B cell (primary cell): ENCODE measurements at regions not wholly inside any gene's neighbourhood (a gene's known extent, or its start where the extent isn't known, plus 50 kb on each side); places are given as distances from the start of the nearest gene placed in this dataset.

Experiments used
- ATAC-seq: fragments of 200-7000 bp; cut with Tn5 transposase; one replicate; pipeline ENCODE4 v1.10.0; 2021; ENCODE audit warnings: low read depth, mild to moderate bottlenecking, moderate number of reproducible peaks, moderate library complexity
- CTCF ChIA-PET: fragments of 350-600 bp; sonication (Branson Sonifier 250); formaldehyde crosslinking; loops from one replicate; lab custom pipeline; 2021; ENCODE audit warnings: antibody characterized with exemption, inconsistent platforms; lab: Charles Lee
- POLR2A ChIA-PET: fragments of 350-600 bp; sonication (Branson Sonifier 250); formaldehyde crosslinking; loops from one replicate; lab custom pipeline; 2021; ENCODE audit warnings: antibody characterized with exemption; lab: Charles Lee
- DNase-seq: peaks from one replicate; pipeline ENCODE4 v3.0.0; 2013
- H2AFZ ChIP-seq: 2 replicates; pipeline ENCODE4 v1.6.1; 2012; ENCODE audit warnings: mild to moderate bottlenecking, low read depth, low read length; ENCODE audit not compliant: insufficient read depth, poor library complexity, severe bottlenecking
- H3K27ac ChIP-seq, 2 donors: 1 replicate in 1 of 2; 2 replicates in 1 of 2; pipeline ENCODE4 v1.5.1; 2012 to 2013; ENCODE audit warnings: low read length in 2 of 2, mild to moderate bottlenecking in 2 of 2, moderate library complexity in 1 of 2
- H3K27me3 ChIP-seq, 4 experiments: fragments of 200-600 bp in 1 of 4; sonication (generic) in 1 of 4; replicated peaks in 1 of 4; 1 replicate in 2 of 4; 2 replicates in 2 of 4; pipeline versions ENCODE4 v1.6.1 to v1.7.0; 2013 to 2016; ENCODE audit warnings: low read length in 3 of 4, mild to moderate bottlenecking in 2 of 4, mixed read lengths in 1 of 4, moderate library complexity in 1 of 4; ENCODE audit not compliant: insufficient read depth in 4 of 4, control insufficient read depth in 3 of 4; ENCODE audit errors: control extremely low read depth in 1 of 4
- H3K36me3 ChIP-seq, 2 experiments: replicated peaks in 1 of 2; 1 replicate in 1 of 2; 2 replicates in 1 of 2; pipeline versions ENCODE4 v1.6.1 to v1.7.1; 2013; ENCODE audit warnings: low read length in 1 of 2; ENCODE audit not compliant: insufficient read depth in 2 of 2, control insufficient read depth in 1 of 2; ENCODE audit errors: control extremely low read depth in 1 of 2, extremely low read depth in 1 of 2
- H3K4me1 ChIP-seq, 2 donors: fragments of 200-600 bp in 1 of 2; sonication (generic) in 1 of 2; 1 replicate in 1 of 2; 2 replicates in 1 of 2; pipeline versions ENCODE4 v1.5.1 to v1.6.1; 2013 to 2017; ENCODE audit warnings: low read length in 2 of 2; ENCODE audit not compliant: control insufficient read depth in 2 of 2, insufficient read depth in 2 of 2
- H3K4me2 ChIP-seq: replicated peaks from 2 replicates; pipeline ENCODE3; 2012; ENCODE audit warnings: mild to moderate bottlenecking, low read depth, low read length; ENCODE audit not compliant: poor library complexity, severe bottlenecking
- H3K4me3 ChIP-seq, 5 experiments: fragments of 200-600 bp in 1 of 5; sonication (generic) in 1 of 5; 1 replicate in 3 of 5; 2 replicates in 2 of 5; pipeline versions ENCODE4 v1.5.1 to v1.7.0; 2011 to 2016; ENCODE audit warnings: low read length in 4 of 5, mild to moderate bottlenecking in 4 of 5, low read depth in 2 of 5, control low read depth in 1 of 5, moderate library complexity in 1 of 5; ENCODE audit not compliant: insufficient read depth in 1 of 5; ENCODE audit errors: control extremely low read depth in 1 of 5, extremely low read depth in 1 of 5
- H3K79me2 ChIP-seq: fragments of 200-600 bp; sonication (generic); one replicate; pipeline ENCODE4 v1.6.0; 2016; ENCODE audit warnings: low read length; ENCODE audit not compliant: control insufficient read depth, insufficient read depth
- H3K9ac ChIP-seq: fragments of 200-600 bp; sonication (generic); 2 replicates; pipeline ENCODE4 v1.6.1; 2017; ENCODE audit warnings: mild to moderate bottlenecking, low read length, moderate library complexity
- H3K9me3 ChIP-seq, 3 donors: one replicate each; pipeline versions ENCODE4 v1.6.1 to v1.7.1; 2013; ENCODE audit warnings: low read length in 2 of 3; ENCODE audit not compliant: control insufficient read depth in 2 of 3, insufficient read depth in 1 of 3; ENCODE audit errors: control extremely low read depth in 1 of 3
- H4K20me1 ChIP-seq: 2 replicates; pipeline ENCODE4 v1.6.0; 2012; ENCODE audit warnings: mild to moderate bottlenecking, low read length; ENCODE audit not compliant: insufficient read depth, control insufficient read depth, poor library complexity, severe bottlenecking
- H3K27ac Mint-ChIP-seq: one replicate; pipeline ENCODE4 v1.8.0; 2021; ENCODE audit warnings: mixed read lengths
- H3K27me3 Mint-ChIP-seq: one replicate; pipeline ENCODE4 v1.8.0; 2021; ENCODE audit warnings: mixed read lengths
- H3K4me1 Mint-ChIP-seq: one replicate; pipeline ENCODE4 v1.8.0; 2021; ENCODE audit warnings: mixed read lengths
- H3K4me3 Mint-ChIP-seq: one replicate; pipeline ENCODE4 v1.8.0; 2021; ENCODE audit warnings: mixed read lengths
- H3K9me3 Mint-ChIP-seq: one replicate; pipeline ENCODE4 v1.8.0; 2022; ENCODE audit warnings: mixed read lengths; ENCODE audit not compliant: insufficient read depth
- CTCF ChIP-seq: fragments of 200-600 bp; IDR thresholded peaks from one replicate; pipeline ENCODE4 v1.8.0; 2022; ENCODE audit warnings: antibody characterized with exemption, mild to moderate bottlenecking
- EZH2 ChIP-seq: IDR thresholded peaks from 2 replicates; pipeline ENCODE4 v1.6.1; 2012; ENCODE audit warnings: borderline replicate concordance, low read depth, mild to moderate bottlenecking, moderate library complexity, low read length; ENCODE audit not compliant: insufficient read depth, poor library complexity, severe bottlenecking
- WGBS: methylation state at CpG from one replicate; pipeline ENCODE4 v1.1.5; 2013; ENCODE audit warnings: missing lambda C conversion rate; ENCODE audit not compliant: insufficient coverage; 5-methylcytosine and 5-hydroxymethylcytosine counted together
- intact Hi-C: fragments of 100-400 bp; cut with micrococcal nuclease; formaldehyde crosslinking; loops from one replicate; pipeline ENCODE4 v1.10.0; 2022

- Histone ChIP-seq H2AFZ (no peak overlapping the region), H3K36me3 (no peaks in the 10 kb centered on the region), H3K9me3 (peaks cover 0 to 4% (median 0%) of the 10 kb centered on the region in 3 donors), H3K9ac (no peak overlapping the region), H3K27ac (no peak overlapping the region), H3K79me2 (no peaks in the 10 kb centered on the region), H3K27me3 (no peaks in the 10 kb centered on the region), H3K4me3 (no peak overlapping the region), H4K20me1 (no peaks in the 10 kb centered on the region), H3K4me1 (no peaks in the 10 kb centered on the region), H3K4me2 (no peak overlapping the region)
- no peaks in the 10 kb centered on the region for H3K27me3 Mint-ChIP-seq
- no peaks in the 10 kb centered on the region for H3K4me1 Mint-ChIP-seq
- ATAC-seq = no peak
- H3K27ac Mint-ChIP-seq = no peak overlapping the region
- POLR2A ChIA-PET = no interaction called here
- no peak for DNase-seq
- H3K4me3 Mint-ChIP-seq = no peak overlapping the region
- TF ChIP-seq EZH2 = no peak
- no peak for TF ChIP-seq CTCF
- peaks cover 9% of the 10 kb centered on the region for H3K9me3 Mint-ChIP-seq
- CTCF ChIA-PET = no interaction called here
- intact Hi-C loops = no loop called here
Observed at GRCh38 chr5:28328681-28329080, 1290.3 kb upstream of the CDH9 start.

GRCh38 chr5:28324174-28324573 is 1285.8 kb upstream of the CDH9 start:
- Mint-ChIP-seq H3K4me1 (no peaks in the 10 kb centered on the region), H3K27me3 (no peaks in the 10 kb centered on the region), H3K4me3 (no peak overlapping the region), H3K27ac (no peak overlapping the region), H3K9me3 (no peaks in the 10 kb centered on the region)
- WGBS = 31% methylated on average over 2 of the region's 2 CpGs
- no peak overlapping the region for H3K9ac ChIP-seq
- no peaks in the 10 kb centered on the region for H4K20me1 ChIP-seq
- H3K79me2 ChIP-seq = no peaks in the 10 kb centered on the region
- no peaks in the 10 kb centered on the region for H3K9me3 ChIP-seq
- ATAC-seq (no peak), DNase-seq (no peak)
- intact Hi-C loops = no loop called here
- CTCF ChIA-PET = no interaction called here
- H3K4me1 ChIP-seq = no peaks in the 10 kb centered on the region
- TF ChIP-seq CTCF = no peak
- TF ChIP-seq EZH2 = no peak
- H3K36me3 ChIP-seq = no peaks in the 10 kb centered on the region
- no peak overlapping the region for H3K4me3 ChIP-seq
- H3K27me3 ChIP-seq = no peaks in the 10 kb centered on the region
- no peak overlapping the region for H3K27ac ChIP-seq
- H3K4me2 ChIP-seq = no peak overlapping the region
- POLR2A ChIA-PET = no interaction called here
- H2AFZ ChIP-seq = no peak overlapping the region
